ENCODE measurements at regions not wholly inside any gene's neighbourhood (a gene's known extent, or its start where the extent isn't known, plus 50 kb on each side); places are given as distances from the start of the nearest gene placed in this dataset.

- Mint-ChIP-seq H3K27ac (no peak overlapping the region), H3K36me3 (ENCODE audit: low read depth) (no peaks in the 10 kb centered on the region), H3K27me3 (ENCODE audit: low read depth) (no peaks in the 10 kb centered on the region), H3K4me3 (no peak overlapping the region), H3K9me3 (no peaks in the 10 kb centered on the region), H3K4me1 (peaks cover 54% of the 10 kb centered on the region)
- no peak for TF ChIP-seq CTCF (IDR thresholded peaks at IDR 0.05; ENCODE audit: unreplicated experiment in 3 of 3)
Observed at GRCh38 chr5:81846301-81846700, 95.4 kb upstream of the SSBP2 start.

GRCh38 chr5:81843845-81844244, 92.9 kb upstream of the SSBP2 start:
- Mint-ChIP-seq H3K36me3 (ENCODE audit: low read depth) (no peaks in the 10 kb centered on the region), H3K27me3 (ENCODE audit: low read depth) (no peaks in the 10 kb centered on the region), H3K4me3 (no peak overlapping the region), H3K27ac (peak overlapping the region in 1 of 3 experiments; percentile 35), H3K4me1 (peaks cover 35% of the 10 kb centered on the region), H3K9me3 (no peaks in the 10 kb centered on the region)
- TF ChIP-seq CTCF (IDR thresholded peaks at IDR 0.05; ENCODE audit: unreplicated experiment in 3 of 3) = no peak

GRCh38 chr5:81842795-81843398, 92.0 kb upstream of the SSBP2 start:
- Mint-ChIP-seq H3K4me1 (peaks cover 31% of the 10 kb centered on the region), H3K4me3 (no peak overlapping the region), H3K27ac (peak overlapping the region in 1 of 3 experiments; percentile 42), H3K36me3 (ENCODE audit: low read depth) (no peaks in the 10 kb centered on the region), H3K27me3 (ENCODE audit: low read depth) (no peaks in the 10 kb centered on the region), H3K9me3 (no peaks in the 10 kb centered on the region)
- no peak for TF ChIP-seq CTCF (IDR thresholded peaks at IDR 0.05; ENCODE audit: unreplicated experiment in 3 of 3)

- Mint-ChIP-seq H3K27me3 (ENCODE audit: low read depth) (no peaks in the 10 kb centered on the region), H3K4me3 (no peak overlapping the region), H3K36me3 (ENCODE audit: low read depth) (no peaks in the 10 kb centered on the region), H3K27ac (peak overlapping the region in 2 of 3 experiments; percentile 35 to 55), H3K9me3 (no peaks in the 10 kb centered on the region), H3K4me1 (peaks cover 19% of the 10 kb centered on the region)
- no peak for TF ChIP-seq CTCF (IDR thresholded peaks at IDR 0.05; ENCODE audit: unreplicated experiment in 3 of 3)
Observed at GRCh38 chr5:81839034-81839433, 88.1 kb upstream of the SSBP2 start.

GRCh38 chr5:81838307-81838906, 87.5 kb upstream of the SSBP2 start:
- Mint-ChIP-seq H3K27me3 (ENCODE audit: low read depth) (no peaks in the 10 kb centered on the region), H3K4me3 (no peak overlapping the region), H3K27ac (peak overlapping the region in 2 of 3 experiments; percentile 35 to 55), H3K36me3 (ENCODE audit: low read depth) (no peaks in the 10 kb centered on the region), H3K9me3 (peaks cover 2% of the 10 kb centered on the region), H3K4me1 (peaks cover 15% of the 10 kb centered on the region)
- peak; percentile 26 to 44 (median 39) for TF ChIP-seq CTCF (IDR thresholded peaks at IDR 0.05; ENCODE audit: unreplicated experiment in 3 of 3)
